Testis (tissue), 2 donors: ENCODE measurements at regions not wholly inside any gene's neighbourhood (a gene's known extent, or its start where the extent isn't known, plus 50 kb on each side); places are given as distances from the start of the nearest gene placed in this dataset.
A peak's percentile ranks its signal among the peaks of the same experiment; 100 is the strongest.
"Not testable (repeated sequence)": the region's sequence is repeated elsewhere in the genome, so short reads cannot be mapped to it uniquely, and the experiment has no call there.

Source experiments
- DNase-seq: peaks from one replicate; pipeline ENCODE4 v3.0.0-alpha.2; 2019
- H3K27ac ChIP-seq, 2 donors: fragments of 200-600 bp; sonication (generic); one replicate each; pipeline ENCODE4 v1.5.1; 2019
- H3K27me3 ChIP-seq: fragments of 200-600 bp; sonication (generic); one replicate; pipeline ENCODE4 v1.5.1; 2019
- H3K36me3 ChIP-seq: fragments of 200-600 bp; sonication (generic); one replicate; pipeline ENCODE4 v1.5.1; 2017; ENCODE audit warnings: low read depth; ENCODE audit errors: missing control alignments
- H3K4me1 ChIP-seq: fragments of 200-600 bp; sonication (generic); one replicate; pipeline ENCODE4 v1.5.1; 2019
- H3K4me3 ChIP-seq, 2 donors: fragments of 200-600 bp; sonication (generic); one replicate each; pipeline ENCODE4 v1.5.1; 2017 to 2019
- H3K9me3 ChIP-seq: fragments of 200-600 bp; sonication (generic); one replicate; pipeline ENCODE4 v1.5.1; 2017
- whole genome bisulfite sequencing, 2 donors: methylation state at CpG; one replicate each; pipeline ENCODE4 v1.1.5; 2018; 5-methylcytosine and 5-hydroxymethylcytosine counted together
- intact Hi-C: fragments of 100-400 bp; cut with DNase I; formaldehyde crosslinking; loops from one replicate; pipeline ENCODE4 v1.15.1; 2023; ENCODE audit warnings: low total_unique reads

DNA sequence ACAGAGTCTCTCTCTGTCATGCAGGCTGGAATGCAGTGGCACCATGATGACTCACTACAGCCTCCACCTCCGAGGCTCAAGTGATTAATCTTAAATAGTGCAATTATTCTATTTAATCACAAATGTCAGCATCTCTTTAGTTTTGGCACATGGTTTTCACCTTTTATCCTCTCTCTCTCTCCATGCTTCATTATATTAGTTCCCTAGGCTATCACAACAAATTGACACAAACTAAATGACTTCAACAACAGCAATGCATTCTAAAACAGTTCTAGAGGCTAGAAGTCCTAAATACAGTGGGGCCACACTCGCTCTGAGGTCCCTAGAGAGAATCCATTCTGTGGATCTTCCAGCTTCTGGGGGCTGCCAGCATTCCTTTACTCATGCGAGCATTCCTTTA, 178.2 kb upstream of the ZNG1F start:
- intact Hi-C loops, DNase-seq, H3K4me1 ChIP-seq, H3K4me3 ChIP-seq, H3K9me3 ChIP-seq, H3K27me3 ChIP-seq, H3K36me3 ChIP-seq, H3K27ac ChIP-seq: not testable (repeated sequence)
- WGBS, 2 donors, result 39 to 67% methylated on average over 2 to 3 of the region's 3 CpGs

DNA sequence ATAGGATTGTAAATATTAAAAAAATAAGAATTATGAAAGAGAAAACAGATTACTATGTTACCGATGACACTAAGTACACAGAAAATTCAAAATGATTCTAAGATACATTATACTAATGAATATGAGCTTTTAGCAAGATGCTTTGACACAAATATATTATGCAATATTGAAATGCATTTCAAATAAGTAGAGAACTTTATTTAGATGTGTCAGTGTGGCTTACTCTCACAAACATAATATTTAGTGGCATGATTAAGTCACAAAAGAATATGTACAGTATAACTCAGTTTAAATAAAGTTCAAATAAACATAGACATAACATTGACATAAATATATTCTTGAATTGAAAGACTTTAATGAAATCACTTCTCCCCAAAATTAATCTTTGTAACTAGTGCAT, 172.7 kb upstream of the ZNG1F start:
- H3K36me3 ChIP-seq, DNase-seq, H3K4me1 ChIP-seq, H3K27me3 ChIP-seq, H3K27ac ChIP-seq, H3K4me3 ChIP-seq, H3K9me3 ChIP-seq, intact Hi-C loops: not testable (repeated sequence)
- 100% methylated on average over 1 of the region's 1 CpG for WGBS, 2 donors

DNA sequence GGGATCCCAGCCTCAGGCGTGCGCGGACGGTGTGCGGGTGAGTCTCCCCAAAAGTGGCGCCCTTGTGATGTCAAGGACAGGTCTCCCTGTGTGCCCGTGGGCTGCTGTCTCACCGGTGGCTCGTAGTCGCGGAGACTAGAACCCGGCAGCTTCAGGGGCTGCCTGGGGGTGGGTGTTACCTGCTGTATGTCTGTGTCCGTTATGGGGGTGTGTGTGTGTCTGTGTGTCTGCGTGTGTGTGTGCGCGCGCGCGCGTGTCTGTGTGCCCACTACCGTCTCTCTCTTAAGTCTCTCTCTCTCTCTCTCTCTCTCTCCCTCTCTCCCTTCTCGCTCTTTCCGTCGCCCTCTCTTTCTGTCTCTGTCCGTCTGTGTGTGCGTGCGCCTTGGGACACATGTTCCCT, 170.0 kb upstream of the ZNG1F start:
- H3K9me3 ChIP-seq, H3K4me1 ChIP-seq, H3K36me3 ChIP-seq, intact Hi-C loops, H3K27me3 ChIP-seq: not testable (repeated sequence)
- Histone ChIP-seq H3K4me3 (peak overlapping the region; percentile 63 to 68), H3K27ac (peak overlapping the region; percentile 66 to 68)
- 2% methylated on average over 9 to 11 of the region's 27 CpGs for WGBS, 2 donors
- peak; percentile 66 for DNase-seq

DNA sequence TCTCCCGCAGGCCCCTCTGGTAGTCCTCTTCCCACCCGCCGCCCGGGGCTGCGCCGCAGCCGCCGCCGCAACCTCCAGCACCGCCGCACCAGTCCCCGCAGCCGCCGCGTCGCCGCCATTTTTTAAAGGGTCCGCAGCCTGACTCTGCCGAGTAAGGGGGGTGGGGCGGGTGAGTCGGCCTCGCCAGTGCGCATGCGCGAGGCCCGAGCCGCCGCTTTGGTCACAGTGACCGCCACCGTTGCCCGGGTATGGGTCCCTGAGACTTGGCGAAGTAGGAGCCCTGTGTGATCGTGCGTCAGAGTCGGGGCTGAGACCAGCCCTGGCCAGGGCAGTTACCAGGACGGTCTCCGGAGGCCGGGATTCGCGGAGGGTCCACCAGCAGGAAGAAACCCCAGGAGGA, 169.6 kb upstream of the ZNG1F start:
- H3K27ac ChIP-seq, result peak overlapping the region; percentile 66 to 68
- H3K36me3 ChIP-seq, H3K9me3 ChIP-seq, H3K4me1 ChIP-seq, H3K27me3 ChIP-seq, intact Hi-C loops: not testable (repeated sequence)
- 0 to 1% methylated on average over 19 to 33 of the region's 40 CpGs for WGBS, 2 donors
- DNase-seq, result peak; percentile 88
- H3K4me3 ChIP-seq, result peak overlapping the region; percentile 63 to 68

DNA sequence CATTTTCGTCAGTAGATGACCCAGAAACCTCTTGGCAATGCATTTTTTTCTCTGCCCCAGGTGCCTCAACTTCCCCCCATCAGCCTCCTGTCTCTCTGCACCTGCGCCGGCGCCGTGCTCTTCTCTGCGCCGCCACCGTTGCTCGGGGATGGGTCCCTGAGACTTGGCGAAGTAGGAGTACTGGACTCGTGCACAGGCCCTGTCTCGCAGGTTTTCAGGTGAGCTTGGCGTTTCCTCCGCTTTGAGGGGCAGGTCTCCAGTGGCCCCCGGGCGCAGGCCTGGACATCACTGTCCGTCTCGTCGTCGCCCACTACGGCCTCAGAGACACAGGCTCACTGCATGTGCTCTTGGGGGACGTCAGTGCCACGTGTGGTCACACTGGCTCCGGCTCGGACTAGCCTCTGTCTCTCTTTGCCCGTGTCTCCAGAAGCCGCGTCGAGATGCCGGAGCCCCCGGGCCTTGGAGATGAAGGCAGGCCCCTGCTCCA, 168.8 kb upstream of the ZNG1F start:
- peak overlapping the region in 1 of 2 donors; percentile 66 for H3K27ac ChIP-seq
- intact Hi-C loops, H3K27me3 ChIP-seq, DNase-seq, H3K36me3 ChIP-seq, H3K9me3 ChIP-seq, H3K4me1 ChIP-seq: not testable (repeated sequence)
- WGBS, 2 donors, result 0 to 49% methylated on average over 1 to 14 of the region's 31 CpGs
- H3K4me3 ChIP-seq, result peak overlapping the region; percentile 63 to 68

DNA sequence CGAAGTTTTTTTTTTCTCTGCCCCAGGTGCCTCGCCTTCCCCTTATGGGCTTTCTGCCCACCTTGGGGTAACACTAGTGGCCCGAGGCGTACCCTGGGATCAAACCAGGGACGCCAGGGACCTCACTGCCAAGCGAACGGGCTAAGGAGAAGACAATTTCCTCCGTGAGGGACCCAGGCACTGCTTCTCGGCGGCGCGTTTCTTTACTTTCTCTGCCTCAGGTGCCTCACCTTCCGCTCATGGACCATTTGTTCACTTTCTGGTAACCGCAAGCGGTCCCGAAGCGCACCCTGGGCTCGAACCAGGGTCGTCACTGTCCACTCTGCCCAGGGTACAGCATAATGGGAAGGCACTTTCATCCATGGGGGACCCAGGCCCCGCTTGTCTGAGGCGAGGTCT, 168.2 kb upstream of the ZNG1F start:
- H3K9me3 ChIP-seq, H3K36me3 ChIP-seq, H3K4me3 ChIP-seq, H3K27me3 ChIP-seq, H3K27ac ChIP-seq, DNase-seq, intact Hi-C loops, H3K4me1 ChIP-seq: not testable (repeated sequence)
- 55 to 79% methylated on average over 17 of the region's 21 CpGs for WGBS, 2 donors

DNA sequence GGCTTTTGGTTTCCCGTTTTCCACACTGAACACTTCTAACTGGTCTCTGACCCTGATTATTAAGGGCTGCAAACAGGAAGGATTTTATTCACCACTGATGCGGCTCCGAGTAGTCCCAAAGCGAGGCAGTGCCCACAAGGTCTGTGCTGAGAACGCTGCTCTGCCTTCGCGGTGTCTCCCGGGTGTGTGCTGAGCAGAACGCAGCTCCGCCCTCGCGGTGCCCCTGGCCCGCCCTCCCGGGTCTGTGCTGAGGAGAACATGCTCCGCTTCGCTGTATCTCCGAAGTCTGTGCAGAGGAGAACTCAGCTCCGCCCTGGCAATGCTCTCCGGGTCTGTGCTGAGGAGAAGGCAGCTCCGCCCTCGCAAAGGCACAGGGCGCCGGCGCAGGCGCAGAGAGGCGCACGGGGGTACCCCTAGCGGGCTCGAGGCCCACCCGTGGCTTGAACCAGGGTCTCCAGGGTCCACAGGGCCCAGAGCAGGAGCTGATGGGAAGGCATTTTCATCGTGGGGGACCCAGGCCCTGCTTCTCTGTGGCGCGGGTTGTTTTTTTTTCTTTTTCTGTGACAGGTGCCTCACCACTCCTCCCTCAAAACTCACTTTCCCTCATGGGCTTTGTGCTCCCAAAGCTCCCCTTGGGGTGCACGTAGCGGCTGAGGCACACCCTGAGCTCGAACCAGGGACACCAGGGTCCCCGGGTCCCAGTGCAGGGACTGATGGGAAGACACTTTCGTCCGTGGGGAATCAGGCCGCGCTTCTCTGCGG, 167.7 kb upstream of the ZNG1F start:
- H3K27ac ChIP-seq, H3K27me3 ChIP-seq, H3K4me1 ChIP-seq, H3K36me3 ChIP-seq, H3K4me3 ChIP-seq, H3K9me3 ChIP-seq, intact Hi-C loops: not testable (repeated sequence)
- peak; percentile 83 for DNase-seq
- 16% methylated on average over 27 of the region's 42 CpGs; no CpG with 5 or more reads in 1 of the 2 donors for WGBS, 2 donors

DNA sequence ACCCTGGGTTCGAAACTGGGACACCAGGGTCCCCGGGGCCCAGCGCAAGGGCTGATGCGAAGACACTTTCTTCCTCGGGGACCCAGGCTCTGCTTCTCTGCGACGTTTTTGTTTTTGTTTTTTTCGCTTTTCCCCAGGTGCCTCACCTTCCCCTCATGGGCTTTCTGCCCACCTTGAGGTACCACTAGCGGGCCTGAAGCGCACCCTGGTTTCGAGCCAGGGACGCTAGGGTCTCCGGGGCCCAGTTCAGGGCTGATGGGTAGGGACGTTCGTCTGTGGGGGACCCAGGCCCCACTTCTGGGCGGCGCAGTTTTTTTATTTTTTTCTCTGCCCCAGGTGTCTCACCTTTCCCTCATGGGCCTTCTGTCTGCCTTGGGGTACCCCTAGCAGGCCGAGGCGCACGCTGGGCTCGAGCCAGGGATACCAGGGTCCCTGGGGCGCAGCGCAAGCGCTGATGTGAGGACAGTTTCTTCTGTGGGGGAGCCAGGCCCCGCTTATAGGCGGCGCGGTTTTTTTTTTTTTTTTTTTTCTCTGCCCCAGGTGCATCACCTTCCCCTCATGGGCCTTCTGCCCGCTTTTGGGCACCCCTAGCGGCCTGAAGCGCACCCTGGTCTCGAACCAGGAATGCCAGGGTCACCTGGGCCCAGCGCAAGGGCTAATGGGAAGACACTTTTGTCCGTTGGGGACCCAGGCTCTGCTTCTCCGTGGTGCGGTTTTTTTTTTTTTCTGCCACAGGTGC, 166.8 kb upstream of the ZNG1F start:
- DNase-seq, H3K27ac ChIP-seq, intact Hi-C loops, H3K9me3 ChIP-seq, H3K36me3 ChIP-seq, H3K4me1 ChIP-seq, H3K4me3 ChIP-seq, H3K27me3 ChIP-seq: not testable (repeated sequence)
- 36% methylated on average over 12 of the region's 36 CpGs; no CpG with 5 or more reads in 1 of the 2 donors for WGBS, 2 donors

DNA sequence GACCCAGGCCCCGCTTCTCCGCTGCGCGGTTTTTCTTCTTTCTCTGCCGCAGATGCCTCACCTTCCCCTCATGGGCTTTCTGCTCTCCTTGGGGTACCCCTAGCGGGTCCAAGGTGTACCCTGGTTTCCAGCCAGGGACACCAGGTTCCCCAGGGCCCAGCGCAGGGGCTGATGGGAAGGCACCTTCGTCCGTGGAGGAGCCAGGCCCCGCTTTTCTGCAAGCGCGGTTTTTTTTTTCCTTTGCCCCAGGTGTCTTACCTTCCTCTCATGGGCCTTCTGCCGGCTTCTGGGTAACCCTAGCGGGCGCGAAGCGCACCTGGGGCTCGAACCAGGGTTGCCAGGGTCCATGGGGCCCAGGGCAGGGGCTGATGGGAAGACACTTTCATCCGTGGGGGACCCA, 165.9 kb upstream of the ZNG1F start:
- H3K27me3 ChIP-seq, H3K27ac ChIP-seq, DNase-seq, H3K4me1 ChIP-seq, H3K36me3 ChIP-seq, intact Hi-C loops, H3K9me3 ChIP-seq: not testable (repeated sequence)
- WGBS, 2 donors, result 16% methylated on average over 12 of the region's 19 CpGs; no CpG with 5 or more reads in 1 of the 2 donors
- H3K4me3 ChIP-seq, result peak overlapping the region in 1 of 2 donors; percentile 39

DNA sequence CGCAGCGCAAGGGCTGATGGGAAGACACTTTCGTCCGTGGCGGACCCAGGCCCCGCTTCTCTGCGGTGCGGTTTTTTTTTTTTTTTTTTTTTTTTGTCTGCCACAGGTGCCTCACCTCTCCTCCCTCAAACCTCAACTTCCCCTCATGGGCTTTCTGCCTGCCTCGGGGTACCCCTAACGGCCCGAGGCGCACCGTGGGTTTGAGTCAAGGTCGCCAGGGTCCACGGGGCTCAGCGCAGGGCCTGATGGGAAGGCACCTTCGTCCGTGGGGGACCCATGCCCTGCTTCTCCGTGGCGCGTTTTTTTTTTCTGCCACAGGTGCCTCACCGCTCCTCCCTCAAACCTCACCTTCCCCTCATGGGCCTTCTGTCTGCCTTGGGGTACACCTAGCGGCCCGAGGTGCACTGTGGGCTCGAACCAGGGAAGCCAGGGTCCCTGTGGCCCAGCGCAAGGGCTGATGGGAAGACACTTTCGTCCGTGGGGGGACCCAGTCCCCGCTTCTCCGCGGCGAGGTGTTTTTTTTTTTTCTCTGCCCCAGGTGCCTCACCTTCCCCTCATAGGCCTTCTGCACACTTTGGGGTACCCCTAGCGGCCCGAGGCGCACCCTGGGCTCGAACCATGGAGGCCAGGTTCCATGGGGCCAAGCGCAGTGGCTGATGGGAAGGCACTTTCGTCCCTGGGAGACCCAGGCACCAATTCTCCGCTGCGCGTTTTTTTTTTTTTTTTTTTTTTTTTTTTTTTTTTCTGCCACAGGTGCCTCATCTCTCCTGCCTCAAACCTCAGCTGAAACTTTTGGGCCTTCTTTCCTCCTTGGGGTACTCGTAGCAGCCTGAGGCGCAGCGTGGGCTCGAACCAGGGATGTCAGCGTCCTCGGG, 165.2 kb upstream of the ZNG1F start:
- H3K4me3 ChIP-seq, result peak overlapping the region; percentile 29 to 44
- WGBS, 2 donors, result 11 to 27% methylated on average over 12 to 26 of the region's 47 CpGs
- peak; percentile 14 for DNase-seq

DNA sequence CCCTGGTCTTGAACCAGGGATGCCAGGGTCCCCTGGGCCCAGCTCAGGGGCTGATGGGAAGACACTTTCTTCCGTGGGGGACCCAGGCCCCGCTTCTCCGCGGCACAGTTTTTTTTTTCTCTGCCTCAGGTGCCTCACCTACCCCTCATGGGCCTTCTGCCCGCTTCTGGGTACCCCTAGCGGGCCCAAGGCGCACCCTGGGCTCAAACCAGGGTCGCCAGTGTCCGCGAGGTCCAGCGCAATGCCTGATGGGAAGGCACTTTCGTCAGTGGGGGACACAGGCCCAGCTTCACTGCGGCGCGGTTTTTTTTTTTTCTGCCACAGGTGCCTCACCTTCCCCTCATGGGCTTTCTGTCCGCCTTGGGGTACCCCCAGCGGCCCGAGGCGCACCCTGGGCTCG, 163.9 kb upstream of the ZNG1F start:
- WGBS, 2 donors, result 72 to 75% methylated on average over 14 of the region's 20 CpGs
- H3K9me3 ChIP-seq, H3K36me3 ChIP-seq, DNase-seq, H3K4me3 ChIP-seq, intact Hi-C loops, H3K4me1 ChIP-seq, H3K27ac ChIP-seq, H3K27me3 ChIP-seq: not testable (repeated sequence)

More for the DNA sequence above, 165.2 kb upstream of the ZNG1F start:
- H3K9me3 ChIP-seq, H3K36me3 ChIP-seq, intact Hi-C loops, H3K27ac ChIP-seq, H3K27me3 ChIP-seq, H3K4me1 ChIP-seq: not testable (repeated sequence)
